ENCODE measurements at regions not wholly inside any gene's neighbourhood (a gene's known extent, or its start where the extent isn't known, plus 50 kb on each side); places are given as distances from the start of the nearest gene placed in this dataset.

GRCh38 chr2:42918041-42918440, 125.7 kb upstream of the HAAO start:
- no peak for DNase-seq (ENCODE audit: low read depth)

GRCh38 chr2:42917425-42917927, 125.1 kb upstream of the HAAO start:
- DNase-seq (ENCODE audit: low read depth) = peak; percentile 94

DNA sequence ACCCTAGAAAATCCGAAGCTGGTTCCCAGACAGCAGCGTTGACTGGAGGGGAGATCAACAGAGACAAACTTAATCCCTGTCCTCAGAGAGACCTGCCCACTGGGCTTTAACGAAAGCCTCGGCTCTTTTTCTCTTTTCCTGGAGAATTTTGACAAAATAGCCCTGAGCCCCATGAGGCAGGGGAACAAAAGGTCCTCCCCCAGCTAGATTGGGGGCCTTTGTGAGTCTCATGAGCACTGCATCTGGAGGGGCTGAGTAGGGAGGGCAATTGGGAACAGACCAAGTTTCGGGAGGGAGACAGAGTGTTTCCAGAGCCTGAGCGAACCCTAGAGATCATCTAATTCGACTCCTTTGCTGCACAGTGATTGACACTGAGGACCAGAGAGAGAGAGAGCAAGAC, 123.9 kb upstream of the HAAO start:
- DNase-seq (ENCODE audit: low read depth) = no peak

DNA sequence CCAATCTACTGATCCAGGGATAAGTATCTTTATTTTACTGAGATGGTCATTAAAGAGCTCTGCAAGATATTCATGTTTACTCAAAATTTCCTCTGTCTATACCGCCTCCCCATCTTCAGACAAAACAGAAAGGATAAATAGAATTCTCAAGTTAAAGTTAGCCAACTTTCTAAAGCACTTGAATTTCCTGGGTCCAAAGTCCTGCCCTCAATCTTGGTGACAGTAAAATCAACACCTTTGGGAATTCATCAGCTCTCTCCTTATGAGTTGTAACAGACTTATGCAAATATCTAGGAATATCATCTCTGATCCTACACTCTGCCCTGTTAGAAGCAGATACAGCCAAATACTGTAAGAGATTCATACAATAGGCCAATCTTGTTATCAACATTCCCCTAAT, 122.5 kb upstream of the HAAO start:
- DNase-seq (ENCODE audit: low read depth) = no peak

DNA sequence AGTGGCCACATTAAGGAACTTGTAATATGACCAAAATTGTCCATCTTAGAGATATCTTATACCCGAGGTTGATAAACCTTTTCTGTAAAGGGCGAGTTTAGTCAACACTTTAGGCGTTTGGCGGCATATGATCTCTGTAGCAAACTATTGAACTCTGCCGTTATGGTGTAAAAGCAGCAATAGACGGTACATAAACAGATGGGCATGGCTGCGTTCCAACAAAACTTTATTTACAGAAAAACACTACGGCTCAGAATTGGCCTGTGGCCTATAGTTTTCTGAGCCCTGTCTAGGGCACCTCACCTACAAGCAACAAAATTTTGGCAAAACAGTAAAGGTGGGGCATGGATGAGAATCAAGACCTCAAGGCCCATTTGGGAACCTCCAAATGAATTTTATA, 121.9 kb upstream of the HAAO start:
- DNase-seq (ENCODE audit: low read depth) = no peak

DNA sequence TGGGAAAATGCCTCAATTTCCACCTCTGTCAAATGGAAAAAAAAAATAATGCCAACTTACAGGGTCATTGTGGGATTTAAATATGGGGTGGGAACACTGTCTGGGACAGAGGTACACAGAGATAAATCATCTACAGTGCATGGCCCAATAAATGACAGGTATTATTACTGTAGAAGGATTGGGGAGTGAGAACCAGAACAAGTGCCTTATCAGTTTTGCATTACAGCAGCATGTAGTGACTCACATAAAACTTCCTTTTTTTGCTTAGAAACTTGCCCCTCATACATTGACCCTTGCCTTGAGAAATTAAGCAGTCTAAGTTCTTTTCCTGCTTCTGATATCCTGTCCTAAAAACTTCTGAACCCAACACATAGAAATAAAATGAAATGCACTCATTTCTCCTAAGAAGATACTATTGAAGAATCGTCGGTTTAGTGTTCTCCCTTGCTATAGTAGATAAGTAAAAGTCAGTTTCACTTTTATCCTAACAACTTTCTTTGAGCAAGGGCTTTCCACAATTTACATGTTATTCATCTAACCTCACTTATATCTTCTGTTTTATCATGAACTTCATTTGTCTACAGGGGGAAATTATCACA, 121.0 kb upstream of the HAAO start:
- no peak for DNase-seq (ENCODE audit: low read depth)

- no peak for DNase-seq (ENCODE audit: low read depth)
Observed at GRCh38 chr2:42910645-42911405, 118.4 kb upstream of the HAAO start.

DNA sequence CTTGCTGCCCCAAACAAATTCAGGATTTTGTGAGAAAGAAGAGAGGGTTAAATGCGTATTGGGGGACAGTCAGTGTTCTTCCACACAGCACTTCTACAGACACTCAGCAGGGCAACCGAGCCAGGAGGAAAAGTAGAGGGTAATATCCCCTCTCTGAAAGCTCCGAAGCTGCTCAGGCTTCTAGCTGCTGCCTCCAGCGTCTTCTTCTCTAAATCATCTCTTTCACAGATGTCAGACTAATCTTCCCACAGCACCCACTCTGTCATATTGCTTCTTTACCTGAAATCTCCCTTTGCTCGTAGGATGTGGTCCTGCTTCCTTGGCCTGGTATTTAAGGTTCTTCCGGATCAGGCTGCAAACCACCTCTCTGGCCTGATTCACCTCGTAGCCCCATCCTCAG, 117.6 kb upstream of the HAAO start:
- no peak for DNase-seq (ENCODE audit: low read depth)

DNA sequence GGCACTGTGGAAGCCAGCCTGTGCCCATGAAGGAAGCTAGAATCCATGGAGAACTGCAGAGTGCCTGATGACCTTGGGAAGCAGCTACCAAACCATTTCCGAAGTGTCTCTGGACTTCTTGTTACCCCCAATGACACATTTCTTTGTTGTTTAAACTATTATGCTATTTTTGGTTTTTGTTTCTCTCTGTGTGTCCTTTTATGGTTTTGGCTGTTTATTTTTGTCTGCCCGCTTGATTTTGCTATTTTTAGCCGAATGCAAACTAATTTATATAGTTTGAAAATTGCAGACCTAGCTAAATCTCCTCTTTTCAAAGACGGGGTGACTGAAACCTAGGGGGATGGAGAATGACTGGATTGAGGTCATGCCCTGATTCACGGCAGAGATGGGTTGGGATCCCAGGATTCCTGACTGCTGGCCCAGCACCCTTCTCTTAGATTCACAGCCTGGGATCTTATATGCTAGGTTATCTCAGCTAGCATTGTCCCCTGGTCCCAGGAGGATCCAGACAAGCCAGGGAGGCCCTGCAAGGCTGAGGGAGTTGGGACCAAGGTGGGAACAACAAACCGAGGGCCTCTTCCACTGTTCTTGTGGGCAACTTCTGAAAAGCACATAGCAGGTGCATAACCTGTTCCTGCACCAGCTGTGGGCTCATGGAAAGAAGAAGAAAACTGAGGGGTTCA, 116.3 kb upstream of the HAAO start:
- DNase-seq (ENCODE audit: low read depth) = no peak

DNA sequence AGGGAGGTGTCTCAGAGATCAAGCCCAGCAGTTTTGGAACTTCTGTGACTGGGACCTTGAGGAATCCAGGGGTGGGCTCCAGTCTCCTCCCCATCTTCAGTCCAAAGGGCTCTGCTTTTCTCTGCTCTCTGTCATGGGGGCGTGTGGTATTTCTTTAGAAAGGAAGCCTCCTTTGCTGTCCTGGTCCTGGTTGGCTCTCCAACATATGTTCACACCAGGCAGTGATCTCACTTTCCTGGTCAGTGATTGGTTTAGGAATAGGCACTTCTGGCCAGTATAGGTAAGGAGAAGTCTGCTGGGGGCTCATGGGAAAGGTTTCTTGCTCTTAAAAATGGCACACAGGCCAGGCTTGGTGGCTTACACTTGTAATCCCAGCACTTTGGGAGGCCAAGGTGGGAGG, 115.5 kb upstream of the HAAO start:
- DNase-seq (ENCODE audit: low read depth) = no peak

- no peak for DNase-seq (ENCODE audit: low read depth)
Observed at GRCh38 chr2:42906557-42907411, 114.4 kb upstream of the HAAO start.

GRCh38 chr2:42906111-42906556, 113.8 kb upstream of the HAAO start:
- no peak for DNase-seq (ENCODE audit: low read depth)

GRCh38 chr2:42905341-42906110, 113.1 kb upstream of the HAAO start:
- no peak for DNase-seq (ENCODE audit: low read depth)

DNA sequence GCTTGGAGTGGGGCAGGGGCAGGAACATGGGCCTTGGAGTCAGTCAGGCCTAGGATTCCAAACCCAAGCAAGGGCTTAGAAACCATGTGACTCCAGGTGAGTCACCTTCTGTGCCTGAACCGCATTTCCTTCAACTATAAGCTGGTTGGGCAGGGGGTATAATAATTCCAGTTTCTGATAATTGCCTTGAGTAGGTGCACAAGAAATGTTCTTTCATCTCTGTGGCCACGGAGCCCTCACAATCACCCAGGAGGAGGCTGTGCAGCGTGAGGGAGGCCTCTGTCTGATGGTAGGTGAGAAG, 112.1 kb upstream of the HAAO start:
- DNase-seq (ENCODE audit: low read depth) = no peak

DNA sequence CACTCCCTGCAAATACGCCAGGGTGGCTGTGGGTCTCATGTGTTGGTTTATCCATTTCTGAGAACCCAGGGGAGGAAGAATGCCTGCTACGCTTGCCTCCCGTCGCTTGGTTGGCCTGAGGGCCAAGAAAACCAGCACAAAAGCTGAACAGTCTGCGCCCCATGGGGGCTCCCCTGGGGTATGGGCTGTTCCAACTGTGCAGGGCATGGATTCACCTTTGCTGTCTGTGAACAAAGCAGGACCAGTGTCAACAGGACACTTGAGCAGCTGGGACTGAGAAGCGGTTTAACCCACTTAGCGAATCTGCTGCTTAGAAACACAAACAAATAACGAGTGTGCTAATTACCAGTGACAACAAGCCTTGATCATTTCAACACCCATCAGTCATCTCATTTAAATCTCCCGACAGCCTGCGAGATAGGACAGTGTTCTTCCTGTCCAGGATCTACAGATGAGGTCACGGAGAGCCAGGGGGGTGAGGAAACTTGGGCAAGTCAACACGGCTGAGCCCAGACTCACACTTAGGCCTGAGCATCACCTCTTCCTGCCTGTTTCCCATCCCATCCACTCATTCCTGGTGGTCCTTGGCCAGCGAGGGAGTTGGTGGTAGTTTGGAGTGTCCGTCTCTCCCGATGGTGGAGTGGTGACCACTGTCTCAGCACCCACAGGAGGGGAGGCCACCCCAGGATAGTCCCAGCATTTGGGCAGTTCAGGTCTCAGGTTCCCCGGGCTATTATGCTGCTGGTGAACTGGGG, 111.6 kb upstream of the HAAO start:
- DNase-seq (ENCODE audit: low read depth) = no peak

DNA sequence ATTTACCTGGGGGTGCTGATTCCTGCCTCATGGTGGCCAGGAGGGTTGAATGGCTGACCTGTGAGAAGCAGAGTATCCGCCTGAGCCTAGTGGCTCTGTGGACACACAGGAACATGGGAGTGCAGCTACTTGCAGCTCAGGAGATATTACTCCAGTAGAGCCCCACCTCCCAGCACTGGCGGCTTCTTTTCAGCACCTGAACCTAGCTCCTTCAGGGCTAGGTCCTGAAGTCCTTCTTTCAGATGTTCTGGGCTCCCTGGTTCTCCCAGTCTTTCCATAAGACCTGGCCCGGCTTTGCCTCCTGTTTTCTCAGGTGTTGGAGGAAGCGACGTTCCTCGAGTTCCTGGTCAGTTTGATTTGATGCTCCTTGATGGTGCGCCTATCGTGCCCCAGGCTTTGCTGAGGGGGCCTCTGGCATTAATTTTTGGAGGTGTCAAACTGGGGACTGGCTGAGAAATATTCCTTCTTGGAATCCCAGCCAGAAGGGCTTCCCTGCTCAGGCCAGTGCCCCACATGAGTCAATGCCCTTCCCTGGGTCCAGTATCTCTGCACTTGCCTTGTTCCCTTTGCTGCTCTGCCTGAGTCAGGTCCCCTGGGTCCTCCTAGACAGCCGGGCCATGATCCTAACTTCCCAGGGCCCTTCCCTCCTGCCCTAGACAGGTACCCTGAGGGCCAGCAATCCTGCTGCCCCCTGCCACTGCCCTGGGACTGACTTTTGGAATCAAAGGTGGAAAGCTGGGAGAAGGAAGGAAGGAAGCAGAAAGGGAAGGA, 110.7 kb upstream of the HAAO start:
- no peak for DNase-seq (ENCODE audit: low read depth)

GRCh38 chr2:42901076-42901640, 108.8 kb upstream of the HAAO start:
- peak; percentile 75 for DNase-seq (ENCODE audit: low read depth)

DNA sequence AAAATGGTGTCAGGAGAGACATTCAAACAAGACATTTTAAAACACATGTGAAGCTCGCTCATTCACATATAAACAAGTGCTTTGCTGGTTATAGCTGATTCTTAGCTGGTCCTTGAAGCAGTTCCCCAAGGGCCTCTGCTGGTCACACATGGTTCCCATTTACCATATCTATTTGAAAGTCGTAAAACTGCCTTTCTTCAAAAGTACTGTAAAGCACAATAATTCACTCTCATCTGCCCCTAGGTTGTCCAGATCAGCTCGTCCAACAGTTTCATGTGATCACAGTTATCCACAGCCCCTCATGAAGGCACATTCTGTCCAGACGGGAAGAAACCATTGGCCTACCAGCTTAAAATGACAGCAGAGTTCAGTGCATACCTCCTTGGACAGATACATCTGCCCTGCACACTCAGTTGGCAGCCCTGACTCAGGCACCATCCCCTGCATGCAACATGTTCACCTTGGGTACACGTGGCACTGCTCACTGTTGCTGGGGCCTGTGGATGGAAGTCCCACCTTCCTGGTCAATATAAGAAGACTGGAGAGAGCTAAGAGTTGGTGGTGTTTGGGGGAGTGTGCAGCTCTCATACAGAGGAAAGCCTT, 108.0 kb upstream of the HAAO start:
- no peak for DNase-seq (ENCODE audit: low read depth)

GRCh38 chr2:42897358-42897757, 105.0 kb upstream of the HAAO start:
- DNase-seq (ENCODE audit: low read depth) = no peak

Measured in ELR (cell line).